OCI-LY3 (cell line): ENCODE measurements at regions not wholly inside any gene's neighbourhood (a gene's known extent, or its start where the extent isn't known, plus 50 kb on each side); places are given as distances from the start of the nearest gene placed in this dataset.

Experiments
- EZH2phosphoT487 ChIP-seq: fragments of 200-600 bp; shearing (Covaris generic); IDR thresholded peaks from 2 replicates; pipeline ENCODE4 v1.6.1; 2018; ENCODE audit warnings: antibody characterized with exemption, mixed run types, low read depth
- TF ChIP-seq, protein P1 (sequence below): fragments of 200-600, 300-600 bp; sonication (generic); IDR thresholded peaks from 2 replicates; pipeline ENCODE4 v1.5.1; 2014; ENCODE audit warnings: antibody characterized with exemption, low read length, low read depth

DNA sequence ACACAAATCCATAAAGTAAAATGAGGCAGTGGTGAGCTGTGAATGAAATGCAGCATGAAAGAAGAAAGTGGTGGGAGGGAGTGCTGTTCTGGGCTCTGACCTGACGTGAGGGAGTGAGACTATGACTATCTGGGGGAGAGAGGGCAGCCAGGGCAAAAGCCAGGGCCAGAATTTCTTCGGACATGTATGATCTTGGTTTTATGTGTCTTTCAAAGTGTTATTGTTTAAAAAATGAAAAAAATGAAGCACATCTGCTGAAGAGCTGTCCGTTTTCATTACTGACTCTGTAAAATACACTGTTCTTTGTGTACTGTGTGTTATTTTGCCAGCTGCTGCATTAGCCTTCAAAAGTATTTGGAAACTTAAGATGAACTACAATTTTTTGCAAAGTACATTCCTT, 70.2 kb upstream of the KLF14 start:
- TF ChIP-seq, protein P1, sequence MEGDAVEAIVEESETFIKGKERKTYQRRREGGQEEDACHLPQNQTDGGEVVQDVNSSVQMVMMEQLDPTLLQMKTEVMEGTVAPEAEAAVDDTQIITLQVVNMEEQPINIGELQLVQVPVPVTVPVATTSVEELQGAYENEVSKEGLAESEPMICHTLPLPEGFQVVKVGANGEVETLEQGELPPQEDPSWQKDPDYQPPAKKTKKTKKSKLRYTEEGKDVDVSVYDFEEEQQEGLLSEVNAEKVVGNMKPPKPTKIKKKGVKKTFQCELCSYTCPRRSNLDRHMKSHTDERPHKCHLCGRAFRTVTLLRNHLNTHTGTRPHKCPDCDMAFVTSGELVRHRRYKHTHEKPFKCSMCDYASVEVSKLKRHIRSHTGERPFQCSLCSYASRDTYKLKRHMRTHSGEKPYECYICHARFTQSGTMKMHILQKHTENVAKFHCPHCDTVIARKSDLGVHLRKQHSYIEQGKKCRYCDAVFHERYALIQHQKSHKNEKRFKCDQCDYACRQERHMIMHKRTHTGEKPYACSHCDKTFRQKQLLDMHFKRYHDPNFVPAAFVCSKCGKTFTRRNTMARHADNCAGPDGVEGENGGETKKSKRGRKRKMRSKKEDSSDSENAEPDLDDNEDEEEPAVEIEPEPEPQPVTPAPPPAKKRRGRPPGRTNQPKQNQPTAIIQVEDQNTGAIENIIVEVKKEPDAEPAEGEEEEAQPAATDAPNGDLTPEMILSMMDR = no peak
- no peak for TF ChIP-seq EZH2phosphoT487
